HCT116 (cell line): ENCODE measurements at regions not wholly inside any gene's neighbourhood (a gene's known extent, or its start where the extent isn't known, plus 50 kb on each side); places are given as distances from the start of the nearest gene placed in this dataset.

ENCODE experiments used
- ATAC-seq: fragments of 200-7000 bp; cut with Tn5 transposase; 2 replicates; pipeline ENCODE4 v1.9.1; 2020; ENCODE audit warnings: mild to moderate bottlenecking, moderate library complexity
- BruUV-seq: library from RNA; stranded (reverse); fragments of 400-500 nt; replicated peaks from 2 replicates; lab custom pipeline; 2021; lab: Mats Ljungman, UMichigan
- CTCF ChIA-PET: fragments of 300-600 bp; sonication (Branson Sonifier 250); formaldehyde crosslinking; loops from one replicate; lab custom pipeline; 2021; ENCODE audit warnings: antibody characterized with exemption; lab: Charles Lee
- POLR2A ChIA-PET: fragments of 300-600, 350-600 bp; sonication (Branson Sonifier 250); formaldehyde crosslinking; loops from one replicate; lab custom pipeline; 2021; ENCODE audit warnings: antibody characterized with exemption; lab: Charles Lee
- RAD21 ChIA-PET, 2 experiments: fragments of 300-600 bp; sonication (Branson Sonifier 250); formaldehyde crosslinking; loops; one replicate each; lab custom pipeline; 2023; ENCODE audit warnings: low total read pairs in 2 of 2; ENCODE audit not compliant: uncharacterized antibody in 2 of 2, unreplicated experiment in 2 of 2, low non-redundant PET in 1 of 2; lab: Charles Lee
- DNase-seq: peaks from one replicate; pipeline ENCODE4 v3.0.0-alpha.2; 2010; ENCODE audit warnings: low read depth, low spot score
- H2AFZ ChIP-seq: fragments of 200-600 bp; shearing (Covaris generic), sonication (generic); 2 replicates; pipeline ENCODE4 v1.6.1; 2017; ENCODE audit warnings: low read depth, mixed run types, mixed read lengths, antibody characterized with exemption, low read length; ENCODE audit not compliant: poor library complexity, severe bottlenecking
- H3K27ac ChIP-seq: 2 replicates; pipeline ENCODE4 v1.5.1; 2012; ENCODE audit warnings: low read depth, low read length
- H3K27me3 ChIP-seq: fragments of 200-600 bp; sonication (generic); 2 replicates; pipeline ENCODE4 v1.6.1; 2016; ENCODE audit warnings: mixed run types, low read length, mixed read lengths; ENCODE audit not compliant: insufficient read depth
- H3K36me3 ChIP-seq, 2 experiments: fragments of 200-500 bp in 1 of 2; fragments of 200-600 bp in 1 of 2; sonication (Bioruptor generic) in 1 of 2; sonication (generic) in 1 of 2; 2 replicates each; pipeline versions ENCODE4 v1.5.1 to v1.6.1; 2014 to 2016; ENCODE audit warnings: low read length in 2 of 2, inconsistent platforms in 1 of 2, mixed read lengths in 1 of 2, mixed run types in 1 of 2; ENCODE audit not compliant: insufficient read depth in 2 of 2, control insufficient read depth in 1 of 2
- H3K4me1 ChIP-seq, 2 experiments: fragments of 200-600 bp in 1 of 2; sonication (generic) in 1 of 2; 2 replicates each; pipeline versions ENCODE4 v1.5.1 to v1.6.1; 2012 to 2017; ENCODE audit warnings: low read length in 2 of 2, inconsistent platforms in 1 of 2, mild to moderate bottlenecking in 1 of 2, mixed read lengths in 1 of 2, mixed run types in 1 of 2, moderate library complexity in 1 of 2; ENCODE audit not compliant: insufficient read depth in 2 of 2, control insufficient read depth in 1 of 2
- H3K4me2 ChIP-seq: fragments of 200-600 bp; sonication (generic); 2 replicates; pipeline ENCODE4 v1.6.1; 2017; ENCODE audit warnings: mixed run types, low read length, mixed read lengths
- H3K4me3 ChIP-seq, 2 experiments: fragments of 200-600 bp in 1 of 2; sonication (generic) in 1 of 2; replicated peaks in 1 of 2; 2 replicates each; pipeline ENCODE4 v1.5.1; 2011 to 2016; ENCODE audit warnings: low read length in 2 of 2, control low read depth in 1 of 2, low read depth in 1 of 2, mild to moderate bottlenecking in 1 of 2, mixed read lengths in 1 of 2, mixed run types in 1 of 2
- H3K79me2 ChIP-seq: fragments of 200-600 bp; sonication (generic); 2 replicates; pipeline ENCODE4 v1.6.1; 2017; ENCODE audit warnings: mild to moderate bottlenecking, mixed run types, low read length, moderate library complexity, mixed read lengths; ENCODE audit not compliant: insufficient read depth
- H3K9ac ChIP-seq: fragments of 200-600 bp; sonication (generic); 2 replicates; pipeline ENCODE4 v1.6.1; 2016; ENCODE audit warnings: low read length, mixed read lengths
- H3K9me2 ChIP-seq: fragments of 200-600 bp; sonication (generic), shearing (Covaris generic); 2 replicates; pipeline ENCODE4 v1.6.1; 2017; ENCODE audit warnings: mixed run types, mild to moderate bottlenecking, moderate library complexity; ENCODE audit not compliant: insufficient read depth
- H3K9me3 ChIP-seq, 2 experiments: fragments of 200-500 bp in 1 of 2; fragments of 200-600 bp in 1 of 2; sonication (Bioruptor generic) in 1 of 2; sonication (generic) in 1 of 2; 2 replicates each; pipeline ENCODE4 v1.6.1; 2014 to 2017; ENCODE audit warnings: low read length in 2 of 2, mixed read lengths in 2 of 2, inconsistent platforms in 1 of 2, low read depth in 1 of 2, mild to moderate bottlenecking in 1 of 2, mixed run types in 1 of 2, moderate library complexity in 1 of 2; ENCODE audit not compliant: control insufficient read depth in 1 of 2, insufficient read depth in 1 of 2
- H4K20me1 ChIP-seq: fragments of 200-600 bp; sonication (generic), shearing (Covaris generic); 2 replicates; pipeline ENCODE4 v1.6.1; 2017; ENCODE audit warnings: mixed run types, mild to moderate bottlenecking, moderate library complexity; ENCODE audit not compliant: insufficient read depth
- ATF3 ChIP-seq: IDR thresholded peaks from 2 replicates; pipeline ENCODE4 v1.6.1; 2012
- CTCF ChIP-seq, 3 experiments: fragments of 200-600 bp in 1 of 3; sonication (generic) in 1 of 3; IDR thresholded peaks in 2 of 3; conservative IDR thresholded peaks in 1 of 3; 2 replicates each; pipeline ENCODE4 v1.5.1; 2012 to 2017; ENCODE audit warnings: low read depth in 2 of 3, low read length in 2 of 3, antibody characterized with exemption in 1 of 3, borderline replicate concordance in 1 of 3, control low read depth in 1 of 3, mild to moderate bottlenecking in 1 of 3, mixed read lengths in 1 of 3, mixed run types in 1 of 3, moderate library complexity in 1 of 3; ENCODE audit not compliant: insufficient read depth in 1 of 3
- EZH2phosphoT487 ChIP-seq: fragments of 200-600 bp; IDR thresholded peaks from 2 replicates; pipeline ENCODE4 v1.6.1; 2018; ENCODE audit warnings: antibody characterized with exemption, borderline replicate concordance
- MAX ChIP-seq: IDR thresholded peaks from 2 replicates; pipeline ENCODE4 v1.6.1; 2012
- RAD21 ChIP-seq: IDR thresholded peaks from 2 replicates; pipeline ENCODE4 v1.6.1; 2012; ENCODE audit warnings: low read depth, mild to moderate bottlenecking
- YY1 ChIP-seq: IDR thresholded peaks from 2 replicates; pipeline ENCODE4 v1.6.1; 2011; ENCODE audit warnings: low read length, low read depth, moderate library complexity, mild to moderate bottlenecking; ENCODE audit not compliant: insufficient replicate concordance; ENCODE audit errors: extremely low read depth
- ZNF274 ChIP-seq: fragments of 200-500 bp; sonication (Bioruptor generic); IDR thresholded peaks from 2 replicates; pipeline ENCODE4 v1.6.1; 2014; ENCODE audit warnings: mild to moderate bottlenecking, low read depth, low read length, inconsistent platforms
- intact Hi-C: fragments of 100-400 bp; cut with micrococcal nuclease; formaldehyde crosslinking; loops from 2 replicates; pipeline ENCODE4 v1.10.0; 2022

- TF ChIP-seq YY1 (no peak), MAX (no peak), ATF3 (no peak), ZNF274 (no peak), EZH2phosphoT487 (no peak)
Measured at GRCh38 chr18:34321066-34321465, 96.4 kb upstream of the NOL4 start (continued).

GRCh38 chr18:34322365-34323289, 97.9 kb upstream of the NOL4 start:
- no peaks in the 10 kb centered on the region for H3K27me3 ChIP-seq
- TF ChIP-seq RAD21 (peak; percentile 41), CTCF (IDR thresholded peaks at IDR 0.05 in 2 of 3, conservative IDR thresholded peaks at IDR 0.05 in 1 of 3; ENCODE audit: borderline replicate concordance in 1 of 3, insufficient read depth in 1 of 3, low read depth in 2 of 3, low read length in 2 of 3) (peak in 2 of 3 experiments; percentile 29 to 51; a peak in 4 of 6 replicates), EZH2phosphoT487 (no peak)
- H3K9me3 ChIP-seq, result no peaks in the 10 kb centered on the region; a peak in 1 of 4 replicates
- H4K20me1 ChIP-seq, result no peaks in the 10 kb centered on the region
- H3K36me3 ChIP-seq, result no peaks in the 10 kb centered on the region
- ChIA-PET POLR2A (no interaction called here), CTCF (no interaction called here), RAD21 (no interaction called here)
- BruUV-seq, result no TSS peak
- H3K4me3 ChIP-seq, result no peak overlapping the region
- H3K4me1 ChIP-seq, result no peaks in the 10 kb centered on the region
- intact Hi-C loops, result no loop called here
- no peak overlapping the region for H2AFZ ChIP-seq
- H3K9me2 ChIP-seq, result no peaks in the 10 kb centered on the region
- ATAC-seq (no peak), DNase-seq (peak; percentile 1)
- H3K79me2 ChIP-seq, result no peaks in the 10 kb centered on the region
- H3K4me2 ChIP-seq, result no peak overlapping the region
- H3K9ac ChIP-seq, result no peak overlapping the region
- no peak overlapping the region for H3K27ac ChIP-seq
